H1 (cell line): ENCODE measurements at regions not wholly inside any gene's neighbourhood (a gene's known extent, or its start where the extent isn't known, plus 50 kb on each side); places are given as distances from the start of the nearest gene placed in this dataset.

Experiments used
- CTCF ChIA-PET: fragments of 300-600 bp; sonication (Branson Sonifier 250); formaldehyde crosslinking; loops from one replicate; lab custom pipeline; 2021; ENCODE audit not compliant: partially characterized antibody; lab: Charles Lee
- POLR2A ChIA-PET: fragments of 300-600 bp; sonication (Branson Sonifier 250); formaldehyde crosslinking; loops from one replicate; lab custom pipeline; 2021; ENCODE audit warnings: inconsistent platforms; ENCODE audit not compliant: partially characterized antibody; lab: Charles Lee
- DNase-seq, 2 experiments: peaks; one replicate each; pipeline versions ENCODE4 v3.0.0 to v3.0.0-alpha.2; 2010 to 2022; ENCODE audit warnings: low spot score in 2 of 2, low read depth in 1 of 2, mixed read lengths in 1 of 2
- FAIRE-seq: peaks from 2 replicates; lab custom pipeline; 2011; peaks lifted over from hg19 to GRCh38; lab: Jason Lieb, UNC
- H2AFZ ChIP-seq: 2 replicates; pipeline ENCODE4 v1.8.1; 2012; ENCODE audit warnings: low read length, inconsistent platforms
- H2AK5ac ChIP-seq: 2 replicates; pipeline ENCODE4 v1.6.1; 2013; ENCODE audit warnings: low read depth, low read length
- H2BK120ac ChIP-seq: replicated peaks from 2 replicates; pipeline ENCODE3; 2013; ENCODE audit warnings: low read depth, low read length, inconsistent platforms
- H2BK12ac ChIP-seq: 2 replicates; pipeline ENCODE4 v1.6.1; 2013; ENCODE audit warnings: low read depth, low read length
- H2BK15ac ChIP-seq: 2 replicates; pipeline ENCODE4 v1.6.1; 2013; ENCODE audit warnings: low read length
- H2BK20ac ChIP-seq: 2 replicates; pipeline ENCODE4 v1.6.1; 2013; ENCODE audit warnings: low read length
- H2BK5ac ChIP-seq: 2 replicates; pipeline ENCODE4 v1.6.1; 2013; ENCODE audit warnings: low read depth, low read length
- H3K14ac ChIP-seq: 2 replicates; pipeline ENCODE4 v1.6.1; 2013; ENCODE audit warnings: inconsistent platforms; ENCODE audit not compliant: insufficient read length
- H3K18ac ChIP-seq: 2 replicates; pipeline ENCODE4 v1.6.1; 2013; ENCODE audit warnings: low read length; ENCODE audit errors: extremely low read depth
- H3K23ac ChIP-seq: 2 replicates; pipeline ENCODE4 v1.6.1; 2013; ENCODE audit warnings: inconsistent platforms; ENCODE audit not compliant: insufficient read length
- H3K23me2 ChIP-seq: 2 replicates; pipeline ENCODE4 v1.6.1; 2013; ENCODE audit warnings: low read depth, low read length
- H3K27ac ChIP-seq: 2 replicates; pipeline ENCODE4 v1.6.1; 2011; ENCODE audit warnings: low read depth, low read length, inconsistent platforms
- H3K27me3 ChIP-seq, 4 experiments: replicated peaks in 1 of 4; 1 replicate in 1 of 4; 2 replicates in 3 of 4; pipeline versions ENCODE4 v1.6.1 to v1.8.1; 2011 to 2013; ENCODE audit warnings: low read length in 3 of 4, mild to moderate bottlenecking in 3 of 4, inconsistent platforms in 2 of 4, mixed read lengths in 2 of 4, moderate library complexity in 1 of 4; ENCODE audit not compliant: control insufficient read depth in 3 of 4, insufficient read depth in 3 of 4; ENCODE audit errors: extremely low read depth in 1 of 4
- H3K36me3 ChIP-seq, 4 experiments: 2 replicates each; pipeline versions ENCODE4 v1.6.1 to v1.8.1; 2011 to 2013; ENCODE audit warnings: mild to moderate bottlenecking in 4 of 4, low read length in 3 of 4, moderate library complexity in 2 of 4, control low read depth in 1 of 4, inconsistent platforms in 1 of 4; ENCODE audit not compliant: insufficient read depth in 4 of 4, control insufficient read depth in 2 of 4
- H3K4ac ChIP-seq: replicated peaks from 2 replicates; pipeline ENCODE3; 2013; ENCODE audit warnings: low read length, low read depth, mixed read lengths, inconsistent platforms; ENCODE audit not compliant: insufficient read length
- H3K4me1 ChIP-seq, 4 experiments: replicated peaks in 1 of 4; 1 replicate in 1 of 4; 2 replicates in 3 of 4; pipeline versions ENCODE4 v1.6.1 to v1.8.1; 2011 to 2013; ENCODE audit warnings: low read length in 3 of 4, inconsistent platforms in 2 of 4, mixed read lengths in 1 of 4; ENCODE audit not compliant: insufficient read depth in 4 of 4, control insufficient read depth in 3 of 4
- H3K4me2 ChIP-seq, 2 experiments: 2 replicates each; pipeline versions ENCODE4 v1.6.1 to v1.8.1; 2011 to 2013; ENCODE audit warnings: low read depth in 2 of 2, low read length in 2 of 2, control low read depth in 1 of 2, inconsistent platforms in 1 of 2, mild to moderate bottlenecking in 1 of 2; ENCODE audit not compliant: insufficient read depth in 1 of 2
- H3K4me3 ChIP-seq, 4 experiments: fragments of 200-600, 300-600 bp in 1 of 4; sonication (generic), shearing (Covaris generic), sonication (Bioruptor Twin) in 1 of 4; 2 replicates each; pipeline versions ENCODE4 v1.5.1 to v1.8.1; 2011 to 2016; ENCODE audit warnings: low read length in 4 of 4, low read depth in 3 of 4, control low read depth in 2 of 4, inconsistent platforms in 2 of 4, mild to moderate bottlenecking in 2 of 4, mixed read lengths in 1 of 4, moderate library complexity in 1 of 4; ENCODE audit not compliant: insufficient read depth in 2 of 4; ENCODE audit errors: extremely low read depth in 1 of 4
- H3K56ac ChIP-seq: replicated peaks from 2 replicates; pipeline ENCODE3; 2013; ENCODE audit warnings: low read depth, mild to moderate bottlenecking, mixed read lengths, low read length, inconsistent platforms; ENCODE audit not compliant: insufficient read length
- H3K79me1 ChIP-seq: 2 replicates; pipeline ENCODE4 v1.6.1; 2013; ENCODE audit warnings: low read depth, low read length, control low read depth
- H3K79me2 ChIP-seq, 2 experiments: 2 replicates each; pipeline versions ENCODE4 v1.6.1 to v1.8.1; 2012 to 2013; ENCODE audit warnings: low read length in 2 of 2, mild to moderate bottlenecking in 2 of 2, inconsistent platforms in 1 of 2; ENCODE audit not compliant: insufficient read depth in 2 of 2, control insufficient read depth in 1 of 2
- H3K9ac ChIP-seq, 4 experiments: replicated peaks in 1 of 4; 1 replicate in 1 of 4; 2 replicates in 3 of 4; pipeline versions ENCODE4 v1.6.1 to v1.8.1; 2011 to 2013; ENCODE audit warnings: low read depth in 3 of 4, low read length in 3 of 4, control low read depth in 2 of 4, mild to moderate bottlenecking in 2 of 4, moderate library complexity in 2 of 4, inconsistent platforms in 1 of 4; ENCODE audit errors: extremely low read depth in 1 of 4
- H3K9me3 ChIP-seq, 2 experiments: 2 replicates each; pipeline versions ENCODE4 v1.6.1 to v1.8.1; 2012 to 2013; ENCODE audit warnings: mild to moderate bottlenecking in 2 of 2, moderate library complexity in 2 of 2, control low read depth in 1 of 2, inconsistent platforms in 1 of 2, low read depth in 1 of 2, low read length in 1 of 2, mixed read lengths in 1 of 2; ENCODE audit not compliant: insufficient read depth in 2 of 2
- H4K20me1 ChIP-seq, 2 experiments: replicated peaks in 1 of 2; 2 replicates each; pipeline versions ENCODE3 to v1.8.1; 2011 to 2013; ENCODE audit warnings: inconsistent platforms in 2 of 2, low read length in 2 of 2, mild to moderate bottlenecking in 1 of 2; ENCODE audit not compliant: insufficient read depth in 2 of 2, control insufficient read depth in 1 of 2
- H4K5ac ChIP-seq: 2 replicates; pipeline ENCODE4 v1.6.1; 2013; ENCODE audit warnings: low read length, low read depth, mixed read lengths, inconsistent platforms; ENCODE audit not compliant: insufficient read length
- H4K8ac ChIP-seq: 2 replicates; pipeline ENCODE4 v1.8.0; 2013; ENCODE audit warnings: mild to moderate bottlenecking, moderate library complexity, low read length, inconsistent platforms; ENCODE audit not compliant: insufficient read depth; ENCODE audit errors: extremely low read depth
- H4K91ac ChIP-seq: replicated peaks from 2 replicates; pipeline ENCODE3; 2013; ENCODE audit warnings: low read length, mixed read lengths, inconsistent platforms; ENCODE audit not compliant: insufficient read length
- ASH2L ChIP-seq: fragments of 200-600, 300-600 bp; sonication (generic); IDR thresholded peaks from one replicate; pipeline ENCODE4 v1.7.1; 2017; ENCODE audit warnings: low read length
- CBX8 ChIP-seq: fragments of 300-800, 300-1000 bp; sonication (generic); IDR thresholded peaks from 2 replicates; pipeline ENCODE4 v1.7.1; 2016; ENCODE audit warnings: low read depth, low read length, borderline replicate concordance
- FOSL1 ChIP-seq: IDR thresholded peaks from 2 replicates; pipeline ENCODE4 v1.6.1; 2011; ENCODE audit warnings: mild to moderate bottlenecking, low read depth, low read length, moderate library complexity; ENCODE audit not compliant: insufficient read depth
- JUND ChIP-seq: IDR thresholded peaks from 2 replicates; pipeline ENCODE4 v1.6.1; 2011; ENCODE audit warnings: mild to moderate bottlenecking, improper control_type of control experiment, low read length
- NRF1 ChIP-seq: IDR thresholded peaks from 2 replicates; pipeline ENCODE4 v1.6.1; 2011; ENCODE audit warnings: mild to moderate bottlenecking, low read depth, low read length, improper control_type of control experiment
- SP4 ChIP-seq: IDR thresholded peaks from 2 replicates; pipeline ENCODE4 v1.6.1; 2012; ENCODE audit warnings: low read length, inconsistent platforms
- WGBS, 2 experiments: shearing (Covaris generic) in 1 of 2; methylation state at CpG; one replicate each; pipeline versions ENCODE4 v1.1.6 to v1.1.7; 2013 to 2015; ENCODE audit warnings: low lambda C conversion rate in 2 of 2, mixed read lengths in 2 of 2, inconsistent platforms in 1 of 2, low coverage in 1 of 2, missing lambda C conversion rate in 1 of 2; ENCODE audit not compliant: insufficient replicate concordance in 2 of 2, insufficient coverage in 1 of 2, insufficient read length in 1 of 2; ENCODE audit errors: extremely low coverage in 1 of 2, missing lambda C conversion rate in 1 of 2; 5-methylcytosine and 5-hydroxymethylcytosine counted together

DNA sequence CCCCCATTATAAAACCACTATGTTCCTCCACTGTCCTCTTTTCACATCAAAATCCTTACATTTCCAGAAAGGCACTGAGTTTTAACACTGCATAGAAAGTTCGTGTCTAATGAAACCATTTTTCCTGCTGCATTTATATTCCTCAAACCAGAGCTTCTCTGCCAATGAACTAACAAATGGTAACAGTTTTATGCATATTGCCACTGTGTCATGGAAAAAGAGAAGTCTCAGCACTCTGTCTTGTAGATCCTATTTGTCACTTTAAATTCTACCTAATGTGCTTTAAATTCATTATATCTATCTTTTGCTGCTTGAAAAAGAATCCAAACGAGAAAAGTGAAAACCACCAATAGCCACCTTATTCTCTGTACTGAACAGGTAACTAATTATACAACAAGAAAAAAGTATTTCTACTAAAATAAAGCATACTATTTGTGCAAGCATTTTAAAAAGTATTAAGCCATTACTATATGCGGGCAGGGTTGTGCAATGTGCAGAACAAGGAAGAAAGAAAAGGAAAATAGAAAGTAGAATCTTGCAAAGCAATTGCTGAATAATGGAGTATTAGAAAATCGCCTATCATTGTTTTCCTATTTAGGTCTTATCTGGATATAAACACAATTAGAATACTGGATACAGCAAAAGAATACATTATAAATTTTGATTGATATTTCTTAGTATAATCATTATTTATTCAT lies 328.9 kb downstream of the ZEB2 start:
- H4K20me1 ChIP-seq: no peaks in the 10 kb centered on the region
- 86% methylated on average over 4 of the region's 4 CpGs; no CpG with 5 or more reads in 1 of the 2 experiments for WGBS, 2 experiments

More for the DNA sequence above, 328.9 kb downstream of the ZEB2 start:
- ChIA-PET POLR2A (interaction anchor here (1.1 kb wide), 1 partner anchor 41 kb away, joined by 3 read pairs; no protein-coding TSS in a partner anchor), CTCF (no interaction called here)
- Histone ChIP-seq H2AK5ac (no peak overlapping the region), H4K8ac (no peak overlapping the region), H3K27ac (no peak overlapping the region), H3K23me2 (peaks cover 2% of the 10 kb centered on the region; the same call in 1 of the 2 replicates), H3K4me2 (no peak overlapping the region), H2BK15ac (no peak overlapping the region), H3K4ac (no peak overlapping the region), H2BK5ac (no peak overlapping the region), H3K79me1 (no peaks in the 10 kb centered on the region), H3K23ac (no peak overlapping the region), H2AFZ (no peak overlapping the region), H2BK20ac (no peak overlapping the region), H3K27me3 (no peaks in the 10 kb centered on the region), H4K5ac (no peak overlapping the region), H3K14ac (no peak overlapping the region), H3K4me1 (no peaks in the 10 kb centered on the region), H3K9ac (no peak overlapping the region), H3K4me3 (no peak overlapping the region), H2BK120ac (no peak overlapping the region), H3K9me3 (no peaks in the 10 kb centered on the region), H4K91ac (no peak overlapping the region), H3K56ac (no peak overlapping the region), H3K36me3 (no peaks in the 10 kb centered on the region; a peak in 1 of 8 replicates), H3K18ac (no peak overlapping the region), H3K79me2 (no peaks in the 10 kb centered on the region), H2BK12ac (no peak overlapping the region)
- TF ChIP-seq SP4 (no peak), JUND (no peak), NRF1 (no peak), CBX8 (no peak), ASH2L (no peak), FOSL1 (no peak)
- FAIRE-seq (no peak), DNase-seq (no peak)
